ENCODE measurements at regions not wholly inside any gene's neighbourhood (a gene's known extent, or its start where the extent isn't known, plus 50 kb on each side); places are given as distances from the start of the nearest gene placed in this dataset.

DNA sequence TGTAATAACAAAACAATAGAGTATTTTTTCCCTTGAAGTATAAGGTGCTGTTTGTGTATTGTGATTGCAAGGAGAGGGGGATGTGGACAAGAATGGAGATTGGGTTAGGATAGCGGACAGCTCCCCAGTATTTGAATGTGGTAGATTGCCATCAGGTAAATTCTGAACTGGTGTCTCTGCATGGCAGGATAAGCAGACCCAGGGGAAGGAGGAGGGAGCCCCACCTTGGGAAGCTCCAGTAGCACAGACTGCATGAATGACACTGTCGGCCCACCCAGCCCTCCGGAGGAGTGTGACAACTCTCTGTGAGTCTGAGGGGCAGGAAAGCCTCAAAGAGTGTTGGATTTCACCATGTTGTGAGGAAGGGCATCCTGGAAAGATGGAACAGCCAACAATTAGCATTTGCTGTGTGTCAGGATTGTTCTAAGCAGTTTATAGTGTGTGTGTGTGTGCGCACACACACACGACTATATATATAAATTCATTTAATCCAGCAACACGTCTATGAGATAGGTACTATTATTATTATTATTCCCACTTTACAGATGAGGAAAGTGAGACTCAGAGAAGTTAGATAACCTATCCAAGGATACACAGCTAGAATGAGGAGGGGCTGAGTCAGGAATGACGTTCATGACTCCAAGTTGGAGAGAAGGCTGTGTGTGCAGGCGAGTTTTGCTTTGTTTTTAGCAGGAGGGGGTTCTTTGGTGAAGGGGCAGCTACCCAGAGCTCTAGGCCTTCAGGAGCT, 63.4 kb upstream of the LCTL start:
- peaks cover under 1% of the 10 kb centered on the region for H3K27me3 ChIP-seq (ENCODE audit: insufficient read depth, low read length)
- no peak for FAIRE-seq
- Mint-ChIP-seq H3K27ac (ENCODE audit: unreplicated experiment) (no peak overlapping the region), H3K4me1 (ENCODE audit: low read depth, unreplicated experiment) (peaks cover 12% of the 10 kb centered on the region), H3K4me3 (ENCODE audit: unreplicated experiment) (no peak overlapping the region), H3K9me3 (ENCODE audit: unreplicated experiment) (peaks cover 1% of the 10 kb centered on the region), H3K27me3 (ENCODE audit: low read depth, unreplicated experiment) (peaks cover 26% of the 10 kb centered on the region), H3K36me3 (ENCODE audit: low read depth, unreplicated experiment) (no peaks in the 10 kb centered on the region)
- no peak overlapping the region for H2AFZ ChIP-seq (ENCODE audit: low read depth, low read length)
- H3K9ac ChIP-seq (ENCODE audit: low read length), result no peak overlapping the region
- H3K4me1 ChIP-seq (ENCODE audit: insufficient read depth, low read length), result peaks cover 12% of the 10 kb centered on the region
- no peaks in the 10 kb centered on the region for H4K20me1 ChIP-seq (ENCODE audit: insufficient read depth, low read length)
- DNase-seq (ENCODE audit: low read depth), result no peak
- TF ChIP-seq, protein P1, sequence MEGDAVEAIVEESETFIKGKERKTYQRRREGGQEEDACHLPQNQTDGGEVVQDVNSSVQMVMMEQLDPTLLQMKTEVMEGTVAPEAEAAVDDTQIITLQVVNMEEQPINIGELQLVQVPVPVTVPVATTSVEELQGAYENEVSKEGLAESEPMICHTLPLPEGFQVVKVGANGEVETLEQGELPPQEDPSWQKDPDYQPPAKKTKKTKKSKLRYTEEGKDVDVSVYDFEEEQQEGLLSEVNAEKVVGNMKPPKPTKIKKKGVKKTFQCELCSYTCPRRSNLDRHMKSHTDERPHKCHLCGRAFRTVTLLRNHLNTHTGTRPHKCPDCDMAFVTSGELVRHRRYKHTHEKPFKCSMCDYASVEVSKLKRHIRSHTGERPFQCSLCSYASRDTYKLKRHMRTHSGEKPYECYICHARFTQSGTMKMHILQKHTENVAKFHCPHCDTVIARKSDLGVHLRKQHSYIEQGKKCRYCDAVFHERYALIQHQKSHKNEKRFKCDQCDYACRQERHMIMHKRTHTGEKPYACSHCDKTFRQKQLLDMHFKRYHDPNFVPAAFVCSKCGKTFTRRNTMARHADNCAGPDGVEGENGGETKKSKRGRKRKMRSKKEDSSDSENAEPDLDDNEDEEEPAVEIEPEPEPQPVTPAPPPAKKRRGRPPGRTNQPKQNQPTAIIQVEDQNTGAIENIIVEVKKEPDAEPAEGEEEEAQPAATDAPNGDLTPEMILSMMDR (IDR thresholded peaks at IDR 0.05; ENCODE audit: insufficient read depth, low read depth, low read length), result no peak
- TF ChIP-seq EZH2 (IDR thresholded peaks at IDR 0.05; ENCODE audit: insufficient read depth, low read length), result no peak
- H3K4me2 ChIP-seq (ENCODE audit: low read length), result no peak overlapping the region
- H3K36me3 ChIP-seq (ENCODE audit: insufficient read depth, low read length), result no peaks in the 10 kb centered on the region
- H3K27ac ChIP-seq (ENCODE audit: low read depth, low read length), result no peak overlapping the region
- H3K9me3 ChIP-seq (ENCODE audit: insufficient read depth, low read depth, low read length), result no peaks in the 10 kb centered on the region
- no peaks in the 10 kb centered on the region for H3K79me2 ChIP-seq (ENCODE audit: insufficient read depth, low read length)
- H3K4me3 ChIP-seq (ENCODE audit: insufficient read depth, low read depth, low read length), result no peak overlapping the region

DNA sequence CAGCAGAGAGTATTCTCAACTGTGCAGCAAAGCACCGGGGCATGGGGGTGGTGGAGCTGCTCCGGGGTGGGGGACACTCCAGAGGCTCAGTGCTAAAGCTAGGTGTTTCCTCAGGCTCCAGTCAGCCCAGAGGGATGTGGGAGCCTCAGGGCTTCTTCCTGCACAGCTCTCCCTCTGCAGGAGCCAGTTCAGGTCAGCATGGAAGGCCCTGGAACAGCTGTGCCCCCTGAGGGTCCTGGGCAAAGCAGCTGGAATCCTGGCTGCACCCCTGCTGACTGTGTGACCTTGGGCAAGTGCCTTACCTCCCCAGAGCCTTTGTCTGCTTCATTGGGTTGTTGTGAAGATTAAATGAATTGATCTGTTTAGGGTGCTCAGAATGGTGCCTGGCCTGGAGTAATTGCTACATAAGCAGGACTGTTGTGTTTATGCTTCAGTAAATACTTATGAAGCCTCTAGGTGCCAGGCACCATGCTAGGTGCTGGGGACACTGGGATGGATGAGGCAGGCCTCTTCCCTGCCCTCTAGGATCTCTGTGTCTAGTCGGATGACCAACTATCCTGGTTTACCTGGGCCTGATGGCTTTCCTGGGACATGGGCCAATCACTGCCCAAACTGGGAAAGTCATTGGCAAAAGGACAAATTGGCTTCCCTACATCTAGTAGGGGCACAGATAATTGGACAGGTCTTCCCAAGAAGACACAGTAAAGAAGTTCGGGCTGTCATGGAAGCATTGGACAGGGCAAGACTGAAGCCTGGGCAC, 64.2 kb upstream of the LCTL start:
- Mint-ChIP-seq H3K27me3 (ENCODE audit: low read depth, unreplicated experiment) (peaks cover 33% of the 10 kb centered on the region), H3K4me3 (ENCODE audit: unreplicated experiment) (no peak overlapping the region), H3K27ac (ENCODE audit: unreplicated experiment) (no peak overlapping the region), H3K36me3 (ENCODE audit: low read depth, unreplicated experiment) (no peaks in the 10 kb centered on the region), H3K4me1 (ENCODE audit: low read depth, unreplicated experiment) (peaks cover 12% of the 10 kb centered on the region), H3K9me3 (ENCODE audit: unreplicated experiment) (peaks cover 1% of the 10 kb centered on the region)
- H3K9me3 ChIP-seq (ENCODE audit: insufficient read depth, low read depth, low read length), result no peaks in the 10 kb centered on the region
- H3K4me1 ChIP-seq (ENCODE audit: insufficient read depth, low read length), result peaks cover 12% of the 10 kb centered on the region
- no peak overlapping the region for H2AFZ ChIP-seq (ENCODE audit: low read depth, low read length)
- no peaks in the 10 kb centered on the region for H3K27me3 ChIP-seq (ENCODE audit: insufficient read depth, low read length)
- no peaks in the 10 kb centered on the region for H3K79me2 ChIP-seq (ENCODE audit: insufficient read depth, low read length)
- no peak for FAIRE-seq
- TF ChIP-seq EZH2 (IDR thresholded peaks at IDR 0.05; ENCODE audit: insufficient read depth, low read length), result no peak
- no peaks in the 10 kb centered on the region for H4K20me1 ChIP-seq (ENCODE audit: insufficient read depth, low read length)
- no peaks in the 10 kb centered on the region for H3K36me3 ChIP-seq (ENCODE audit: insufficient read depth, low read length)
- H3K4me3 ChIP-seq (ENCODE audit: insufficient read depth, low read depth, low read length), result no peak overlapping the region
- no peak overlapping the region for H3K27ac ChIP-seq (ENCODE audit: low read depth, low read length)
- DNase-seq (ENCODE audit: low read depth), result no peak
- H3K9ac ChIP-seq (ENCODE audit: low read length), result no peak overlapping the region
- no peak overlapping the region for H3K4me2 ChIP-seq (ENCODE audit: low read length)

DNA sequence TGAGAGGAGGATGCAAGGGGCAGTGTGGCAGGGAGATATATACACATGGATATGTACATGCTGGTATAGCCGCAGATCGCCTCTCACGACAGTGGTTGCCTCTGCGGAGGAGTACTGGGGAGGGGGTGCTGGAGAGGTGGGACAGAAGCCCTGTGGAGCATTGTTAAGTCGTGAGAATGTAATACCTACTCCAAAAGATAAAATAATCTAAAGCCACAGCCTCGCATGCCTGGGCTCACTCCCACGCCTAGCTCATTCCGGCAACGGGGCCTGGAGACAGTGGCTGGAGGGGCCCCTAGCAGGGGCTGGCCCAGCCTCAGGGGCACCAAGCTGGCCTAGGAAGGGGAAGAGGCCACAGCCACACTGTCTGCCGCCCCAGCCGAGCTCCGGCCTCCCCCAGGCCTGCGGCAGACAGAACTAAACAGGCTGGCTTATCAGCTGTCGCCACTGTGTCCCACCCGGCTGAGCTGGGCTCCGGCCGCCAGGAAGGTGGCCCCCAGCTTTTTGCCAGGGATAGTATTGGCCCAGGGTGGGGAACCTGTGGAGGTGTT, 65.1 kb upstream of the LCTL start:
- Mint-ChIP-seq H3K36me3 (ENCODE audit: low read depth, unreplicated experiment) (no peaks in the 10 kb centered on the region), H3K27me3 (ENCODE audit: low read depth, unreplicated experiment) (peaks cover 33% of the 10 kb centered on the region), H3K9me3 (ENCODE audit: unreplicated experiment) (peaks cover 1% of the 10 kb centered on the region), H3K4me1 (ENCODE audit: low read depth, unreplicated experiment) (peaks cover 12% of the 10 kb centered on the region), H3K27ac (ENCODE audit: unreplicated experiment) (no peak overlapping the region), H3K4me3 (ENCODE audit: unreplicated experiment) (no peak overlapping the region)
- Histone ChIP-seq H3K4me3 (ENCODE audit: insufficient read depth, low read depth, low read length) (no peak overlapping the region), H3K9ac (ENCODE audit: low read length) (no peak overlapping the region), H3K27ac (ENCODE audit: low read depth, low read length) (no peak overlapping the region), H3K36me3 (ENCODE audit: insufficient read depth, low read length) (no peaks in the 10 kb centered on the region), H3K27me3 (ENCODE audit: insufficient read depth, low read length) (no peaks in the 10 kb centered on the region), H2AFZ (ENCODE audit: low read depth, low read length) (no peak overlapping the region), H3K4me2 (ENCODE audit: low read length) (peak overlapping the region; percentile 6), H3K9me3 (ENCODE audit: insufficient read depth, low read depth, low read length) (no peaks in the 10 kb centered on the region), H3K4me1 (ENCODE audit: insufficient read depth, low read length) (peaks cover 12% of the 10 kb centered on the region), H4K20me1 (ENCODE audit: insufficient read depth, low read length) (no peaks in the 10 kb centered on the region), H3K79me2 (ENCODE audit: insufficient read depth, low read length) (no peaks in the 10 kb centered on the region)
- no peak for TF ChIP-seq EZH2 (IDR thresholded peaks at IDR 0.05; ENCODE audit: insufficient read depth, low read length)
- TF ChIP-seq, protein P1 (IDR thresholded peaks at IDR 0.05; ENCODE audit: insufficient read depth, low read depth, low read length), result no peak
- no peak for DNase-seq (ENCODE audit: low read depth)
- no peak for FAIRE-seq

All from astrocyte (in vitro differentiated cells and primary cell).